Lung (tissue), 11 donors: ENCODE measurements at regions not wholly inside any gene's neighbourhood (a gene's known extent, or its start where the extent isn't known, plus 50 kb on each side); places are given as distances from the start of the nearest gene placed in this dataset.

ENCODE experiments used
- ATAC-seq: fragments of 200-7000 bp; cut with Tn5 transposase; one replicate; pipeline ENCODE4 v1.9.1; 2020; ENCODE audit warnings: moderate number of reproducible peaks; ENCODE audit not compliant: insufficient read depth, low FRiP score
- DNase-seq, 3 donors: peaks; one replicate each; pipeline ENCODE4 v3.0.0-alpha.2; 2013 to 2017
- H3K27ac ChIP-seq, 2 donors: one replicate each; pipeline ENCODE4 v1.5.1; 2013; ENCODE audit warnings: mild to moderate bottlenecking in 2 of 2, moderate library complexity in 2 of 2, control low read depth in 1 of 2, inconsistent platforms in 1 of 2, low read depth in 1 of 2, low read length in 1 of 2
- H3K27me3 ChIP-seq, 3 donors: one replicate each; pipeline ENCODE4 v1.5.1; 2013; ENCODE audit warnings: low read length in 2 of 3; ENCODE audit not compliant: control insufficient read depth in 3 of 3, insufficient read depth in 3 of 3
- H3K36me3 ChIP-seq, 4 donors: one replicate each; pipeline ENCODE4 v1.5.1; 2013; ENCODE audit warnings: low read length in 4 of 4, mild to moderate bottlenecking in 1 of 4, moderate library complexity in 1 of 4; ENCODE audit not compliant: control insufficient read depth in 4 of 4, insufficient read depth in 4 of 4
- H3K4me1 ChIP-seq, 5 donors: one replicate each; pipeline ENCODE4 v1.5.1; 2013; ENCODE audit warnings: low read length in 5 of 5, mild to moderate bottlenecking in 2 of 5, moderate library complexity in 1 of 5; ENCODE audit not compliant: control insufficient read depth in 5 of 5, insufficient read depth in 5 of 5
- H3K4me3 ChIP-seq: one replicate; pipeline ENCODE4 v1.5.1; 2013; ENCODE audit warnings: mild to moderate bottlenecking, control low read depth, moderate library complexity
- H3K9ac ChIP-seq, 2 donors: one replicate each; pipeline ENCODE4 v1.5.1; 2013; ENCODE audit warnings: low read length in 2 of 2, control low read depth in 1 of 2; ENCODE audit not compliant: insufficient read depth in 1 of 2
- H3K9me3 ChIP-seq, 4 donors: one replicate each; pipeline ENCODE4 v1.5.1; 2013; ENCODE audit warnings: low read length in 3 of 4, mild to moderate bottlenecking in 1 of 4, moderate library complexity in 1 of 4; ENCODE audit not compliant: control insufficient read depth in 4 of 4, insufficient read depth in 3 of 4
- WGBS, 2 donors: extraction: QIAGEN DNeasy Blood & Tissue Kit; methylation state at CpG; one replicate each; pipeline ENCODE4 v1.1.7; 2013; 5-methylcytosine and 5-hydroxymethylcytosine counted together
- TF ChIP-seq, protein P1 (sequence below): IDR thresholded peaks from 2 replicates; pipeline ENCODE4 v1.5.1; 2012; ENCODE audit warnings: mild to moderate bottlenecking; ENCODE audit errors: control extremely low read depth, extremely low read depth
- donor health status: control.
- donor health status: control.
- donor health status: Bipolar disorder and iron deficiency.
- donor health status: healthy.
- donor health status: DM: yes; HTN: yes; CAD: no.

DNA sequence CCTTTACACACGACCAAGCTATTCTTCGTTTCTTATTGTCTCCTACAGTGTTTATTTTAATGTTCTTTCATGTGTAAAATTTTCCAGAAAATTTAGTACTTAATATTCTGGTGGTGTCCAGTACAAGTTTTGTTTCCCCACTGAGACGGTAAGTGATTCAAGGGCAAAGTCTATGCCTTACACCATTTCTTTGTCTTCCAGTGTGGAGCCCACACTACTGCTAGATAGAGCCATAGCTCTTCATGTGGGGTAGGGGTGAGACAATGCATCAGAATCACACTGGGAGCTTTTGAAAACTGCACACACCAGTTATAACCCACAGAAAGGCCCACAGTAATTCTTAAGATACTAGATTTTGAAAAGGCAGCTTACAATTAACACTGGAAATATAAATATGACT lies 125.6 kb downstream of the TDRD15 start:
- peaks cover 0 to 1% (median 0%) of the 10 kb centered on the region in 5 donors for H3K4me1 ChIP-seq
- 82 to 87% methylated on average over 3 of the region's 3 CpGs for WGBS, 2 donors

DNA sequence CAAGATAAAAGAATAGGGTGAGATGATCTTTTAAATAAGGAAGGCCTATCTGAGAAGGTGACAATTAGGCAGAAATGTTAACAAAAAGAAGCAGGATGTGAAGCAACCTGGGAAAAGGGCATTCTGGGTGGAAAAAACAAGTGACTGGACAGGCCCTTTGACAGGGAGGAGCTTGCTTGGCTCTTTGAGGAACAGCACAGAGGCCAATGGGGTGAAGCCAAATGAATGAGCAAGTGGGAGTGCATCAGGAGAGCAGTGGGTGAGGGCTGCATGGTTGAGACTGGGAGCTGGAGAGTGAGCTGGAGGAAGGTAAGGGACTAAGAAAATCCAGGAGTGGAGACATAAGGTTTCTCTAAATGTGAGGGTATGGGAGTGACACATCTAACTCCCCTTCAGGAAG lies 126.9 kb downstream of the TDRD15 start:
- H3K36me3 ChIP-seq: no peaks in the 10 kb centered on the region
- no peak overlapping the region for H3K27ac ChIP-seq
- H3K9me3 ChIP-seq: no peaks in the 10 kb centered on the region
- no peak for ATAC-seq
- no peak overlapping the region for H3K4me3 ChIP-seq
- peaks cover 0 to 1% (median 0%) of the 10 kb centered on the region in 5 donors for H3K4me1 ChIP-seq
- no peak overlapping the region for H3K9ac ChIP-seq
- TF ChIP-seq, protein P1, sequence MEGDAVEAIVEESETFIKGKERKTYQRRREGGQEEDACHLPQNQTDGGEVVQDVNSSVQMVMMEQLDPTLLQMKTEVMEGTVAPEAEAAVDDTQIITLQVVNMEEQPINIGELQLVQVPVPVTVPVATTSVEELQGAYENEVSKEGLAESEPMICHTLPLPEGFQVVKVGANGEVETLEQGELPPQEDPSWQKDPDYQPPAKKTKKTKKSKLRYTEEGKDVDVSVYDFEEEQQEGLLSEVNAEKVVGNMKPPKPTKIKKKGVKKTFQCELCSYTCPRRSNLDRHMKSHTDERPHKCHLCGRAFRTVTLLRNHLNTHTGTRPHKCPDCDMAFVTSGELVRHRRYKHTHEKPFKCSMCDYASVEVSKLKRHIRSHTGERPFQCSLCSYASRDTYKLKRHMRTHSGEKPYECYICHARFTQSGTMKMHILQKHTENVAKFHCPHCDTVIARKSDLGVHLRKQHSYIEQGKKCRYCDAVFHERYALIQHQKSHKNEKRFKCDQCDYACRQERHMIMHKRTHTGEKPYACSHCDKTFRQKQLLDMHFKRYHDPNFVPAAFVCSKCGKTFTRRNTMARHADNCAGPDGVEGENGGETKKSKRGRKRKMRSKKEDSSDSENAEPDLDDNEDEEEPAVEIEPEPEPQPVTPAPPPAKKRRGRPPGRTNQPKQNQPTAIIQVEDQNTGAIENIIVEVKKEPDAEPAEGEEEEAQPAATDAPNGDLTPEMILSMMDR: no peak
- H3K27me3 ChIP-seq: no peaks in the 10 kb centered on the region
- no peak for DNase-seq

More for the DNA sequence above, 125.6 kb downstream of the TDRD15 start:
- no peak overlapping the region for H3K27ac ChIP-seq
- ATAC-seq (no peak), DNase-seq (no peak)
- no peaks in the 10 kb centered on the region for H3K36me3 ChIP-seq
- H3K9ac ChIP-seq: no peak overlapping the region
- no peaks in the 10 kb centered on the region for H3K27me3 ChIP-seq
- TF ChIP-seq, protein P1: no peak
- H3K4me3 ChIP-seq: no peak overlapping the region
- no peaks in the 10 kb centered on the region for H3K9me3 ChIP-seq

DNA sequence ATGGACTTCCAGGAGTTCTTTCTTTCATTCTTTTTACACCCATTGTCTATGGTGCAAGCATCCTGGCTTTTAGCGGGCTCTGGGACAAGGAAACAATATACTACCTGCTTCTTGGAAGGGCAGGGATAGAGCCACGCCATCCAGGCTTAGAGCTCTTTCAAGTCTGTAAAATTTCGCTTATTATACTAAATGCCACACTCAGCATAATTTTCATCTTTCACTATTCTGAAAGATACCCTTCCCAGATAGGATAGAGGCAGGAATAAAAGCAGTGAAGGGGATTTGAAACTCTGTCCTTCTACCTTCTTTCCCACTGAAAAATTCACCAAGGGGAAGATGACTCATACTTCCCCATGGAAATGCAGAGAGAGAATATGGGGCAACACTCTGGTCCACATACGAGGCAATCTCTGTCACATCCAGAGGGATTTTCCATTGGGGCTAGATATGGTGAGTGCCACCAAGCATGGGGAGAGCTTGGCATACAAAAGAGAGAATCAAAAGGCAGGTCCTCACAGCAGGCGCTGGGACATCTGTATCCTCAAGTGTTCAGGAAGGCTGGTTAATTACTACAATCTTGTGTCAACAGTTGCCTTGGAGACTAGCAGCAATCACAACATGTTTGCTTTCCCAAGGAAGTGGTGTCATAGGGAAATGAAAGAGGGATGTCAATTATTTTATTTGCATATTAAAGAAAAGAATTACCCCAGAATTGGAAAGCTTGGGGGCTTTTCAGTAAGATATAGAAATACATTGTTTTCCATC lies 127.6 kb downstream of the TDRD15 start:
- Histone ChIP-seq H3K9ac (no peak overlapping the region), H3K27ac (no peak overlapping the region), H3K9me3 (no peaks in the 10 kb centered on the region), H3K27me3 (no peaks in the 10 kb centered on the region), H3K4me1 (peaks cover 0 to 1% (median 0%) of the 10 kb centered on the region in 5 donors), H3K4me3 (no peak overlapping the region), H3K36me3 (no peaks in the 10 kb centered on the region)
- DNase-seq (no peak), ATAC-seq (no peak)
- WGBS, 2 donors: 68 to 81% methylated on average over 5 of the region's 5 CpGs
- TF ChIP-seq, protein P1: no peak
